Muscle of leg (tissue), 3 donors: ENCODE measurements at regions not wholly inside any gene's neighbourhood (a gene's known extent, or its start where the extent isn't known, plus 50 kb on each side); places are given as distances from the start of the nearest gene placed in this dataset.

Experiments used
- DNase-seq: peaks from one replicate; pipeline ENCODE4 v3.0.0; 2013
- H3K27ac ChIP-seq: one replicate; pipeline ENCODE4 v1.5.1; 2013; ENCODE audit warnings: mild to moderate bottlenecking, low read length, control low read depth
- H3K27me3 ChIP-seq: one replicate; pipeline ENCODE4 v1.6.1; 2013; ENCODE audit warnings: low read length; ENCODE audit not compliant: control insufficient read depth, insufficient read depth
- H3K36me3 ChIP-seq: one replicate; pipeline ENCODE4 v1.6.1; 2013; ENCODE audit warnings: low read length; ENCODE audit not compliant: control insufficient read depth, insufficient read depth
- H3K4me1 ChIP-seq: one replicate; pipeline ENCODE4 v1.6.1; 2013; ENCODE audit warnings: low read length; ENCODE audit not compliant: control insufficient read depth, insufficient read depth
- H3K4me3 ChIP-seq: one replicate; pipeline ENCODE4 v1.5.1; 2013; ENCODE audit warnings: low read length, control low read depth
- H3K9me3 ChIP-seq: replicated peaks from 2 replicates; pipeline ENCODE4 v1.6.1; 2013; ENCODE audit warnings: low read depth, low read length; ENCODE audit not compliant: control insufficient read depth
- WGBS: methylation state at CpG from one replicate; pipeline ENCODE4 v1.1.5; 2013; ENCODE audit warnings: missing lambda C conversion rate; ENCODE audit not compliant: insufficient coverage; 5-methylcytosine and 5-hydroxymethylcytosine counted together

- Histone ChIP-seq H3K4me1 (peaks cover 35% of the 10 kb centered on the region), H3K36me3 (no peaks in the 10 kb centered on the region), H3K27me3 (peaks cover 17% of the 10 kb centered on the region), H3K4me3 (no peak overlapping the region), H3K9me3 (no peaks in the 10 kb centered on the region), H3K27ac (no peak overlapping the region)
- WGBS = 79% methylated on average over 3 of the region's 4 CpGs
- DNase-seq = no peak
These were observed 50.3 kb downstream of the NALF2 start for GRCh38 chrX:69554321-69554947.

GRCh38 chrX:69555481-69556041 lies 51.4 kb downstream of the NALF2 start:
- peaks cover 17% of the 10 kb centered on the region for H3K27me3 ChIP-seq
- DNase-seq = peak; percentile 87
- H3K9me3 ChIP-seq = no peaks in the 10 kb centered on the region
- peaks cover 35% of the 10 kb centered on the region for H3K4me1 ChIP-seq
- peak overlapping the region; percentile 81 for H3K27ac ChIP-seq
- WGBS = 38% methylated on average over 4 of the region's 6 CpGs
- H3K36me3 ChIP-seq = no peaks in the 10 kb centered on the region
- no peak overlapping the region for H3K4me3 ChIP-seq

GRCh38 chrX:69556060-69557011 lies 52.2 kb downstream of the NALF2 start:
- Histone ChIP-seq H3K9me3 (no peaks in the 10 kb centered on the region), H3K27ac (peak overlapping the region; percentile 81), H3K27me3 (peaks cover 17% of the 10 kb centered on the region), H3K4me3 (no peak overlapping the region), H3K36me3 (no peaks in the 10 kb centered on the region), H3K4me1 (peaks cover 35% of the 10 kb centered on the region)
- peak; percentile 56 for DNase-seq
- 38% methylated on average over 10 of the region's 16 CpGs for WGBS

- H3K27ac ChIP-seq = no peak overlapping the region
- no peak for DNase-seq
- no peaks in the 10 kb centered on the region for H3K4me1 ChIP-seq
- H3K4me3 ChIP-seq = no peak overlapping the region
- H3K9me3 ChIP-seq = peaks cover 4% of the 10 kb centered on the region
- H3K36me3 ChIP-seq = no peaks in the 10 kb centered on the region
- peaks cover 4% of the 10 kb centered on the region for H3K27me3 ChIP-seq
- WGBS = no CpG with 5 or more reads among the region's 1 CpG
These were observed 52.9 kb upstream of the EDA start for GRCh38 chrX:69562904-69563578.

GRCh38 chrX:69564665-69565064 lies 51.2 kb upstream of the EDA start:
- H3K4me1 ChIP-seq = no peaks in the 10 kb centered on the region
- WGBS = no CpG with 5 or more reads among the region's 2 CpGs
- no peak for DNase-seq
- H3K36me3 ChIP-seq = no peaks in the 10 kb centered on the region
- H3K4me3 ChIP-seq = no peak overlapping the region
- H3K9me3 ChIP-seq = peaks cover 4% of the 10 kb centered on the region
- no peak overlapping the region for H3K27ac ChIP-seq
- H3K27me3 ChIP-seq = peaks cover 5% of the 10 kb centered on the region

GRCh38 chrX:69565247-69565815 lies 50.6 kb upstream of the EDA start:
- DNase-seq = no peak
- Histone ChIP-seq H3K27ac (no peak overlapping the region), H3K4me1 (no peaks in the 10 kb centered on the region), H3K27me3 (peaks cover 7% of the 10 kb centered on the region), H3K4me3 (no peak overlapping the region), H3K9me3 (peaks cover 4% of the 10 kb centered on the region), H3K36me3 (no peaks in the 10 kb centered on the region)
- no CpG with 5 or more reads among the region's 3 CpGs for WGBS
